NCI-H128 (cell line): ENCODE measurements at regions not wholly inside any gene's neighbourhood (a gene's known extent, or its start where the extent isn't known, plus 50 kb on each side); places are given as distances from the start of the nearest gene placed in this dataset.
"Not testable (repeated sequence)": the region's sequence is repeated elsewhere in the genome, so short reads cannot be mapped to it uniquely, and the experiment has no call there.

Source experiments
- DNase-seq: peaks from one replicate; lab custom pipeline; 2025; ENCODE audit not compliant: unreplicated experiment; lab: John Stamatoyannopoulos, UW

DNA sequence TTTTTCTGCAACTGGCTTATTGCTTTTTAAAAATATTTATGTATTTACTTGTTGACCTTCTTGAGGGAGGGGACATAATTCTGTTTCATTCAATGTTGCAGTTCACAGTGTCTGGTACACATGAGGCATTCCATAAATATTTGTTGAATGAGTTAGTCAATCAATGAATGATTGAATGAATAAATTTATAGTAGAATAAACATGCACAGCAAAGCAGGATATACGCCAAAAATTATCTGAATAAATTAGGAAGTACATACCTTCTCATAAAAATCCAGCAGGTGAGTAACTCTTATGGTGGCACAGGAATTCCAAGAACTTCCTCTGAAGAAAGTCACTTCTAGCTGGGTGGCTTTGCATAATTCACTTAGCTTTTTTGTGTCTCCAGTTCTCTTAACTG, 469.4 kb upstream of the ATP11B start:
- DNase-seq, result no peak

DNA sequence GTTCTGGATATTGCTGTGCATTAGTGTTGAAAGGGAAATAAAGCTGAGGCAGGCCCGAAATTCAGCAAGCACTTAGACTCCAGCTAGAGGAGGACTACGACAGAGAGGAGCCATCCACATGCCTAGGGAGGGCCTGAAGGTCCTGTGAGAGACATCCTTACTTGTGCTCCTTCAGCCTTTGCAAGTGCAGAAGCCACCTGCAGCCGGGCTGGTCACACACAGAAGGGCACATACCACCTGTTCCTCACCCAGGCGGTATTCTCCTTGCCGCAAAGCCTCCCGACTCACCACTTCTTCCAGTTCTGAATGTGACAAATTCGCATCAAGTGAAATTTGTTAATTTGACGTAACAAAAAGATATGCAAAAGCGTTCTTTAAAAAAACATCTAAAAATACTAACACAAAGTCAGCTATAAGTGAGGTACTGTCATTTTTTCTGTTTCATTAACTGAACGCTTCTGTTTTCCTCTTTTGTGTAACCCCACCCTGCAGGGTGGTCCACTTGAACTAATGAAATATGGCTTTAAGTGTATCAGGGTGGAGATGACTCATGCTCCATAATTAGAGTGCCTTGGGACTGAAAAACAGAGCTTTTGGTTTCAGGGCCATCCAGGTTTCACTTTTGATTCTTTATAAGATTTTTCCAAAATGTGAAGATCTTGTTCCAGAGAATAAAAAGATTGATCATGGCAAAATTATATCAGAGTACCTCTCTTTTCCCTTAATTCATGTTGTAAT, 467.9 kb upstream of the ATP11B start:
- no peak for DNase-seq

DNA sequence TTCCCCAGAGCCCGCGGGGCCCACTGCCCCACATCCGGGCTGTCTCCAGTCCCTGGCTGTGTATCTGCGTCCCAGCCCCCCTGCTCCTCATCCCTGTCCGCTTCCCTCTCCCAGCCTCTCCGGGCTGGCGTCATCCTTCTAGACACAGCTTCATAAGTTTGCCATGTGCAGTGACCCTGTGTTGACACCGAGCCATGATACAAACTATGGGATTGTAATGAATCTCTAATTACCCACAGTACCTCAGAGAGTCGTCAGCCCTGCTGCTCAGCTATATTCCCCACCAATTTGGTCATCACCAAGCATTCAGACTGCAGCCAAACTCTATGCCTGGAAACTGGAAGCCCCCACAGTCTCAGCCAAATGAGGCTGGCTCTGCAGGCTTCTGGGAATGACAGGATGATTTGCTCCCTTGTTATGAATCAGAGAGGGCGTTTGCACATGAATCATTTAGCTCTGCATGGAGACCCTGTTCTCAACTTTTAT, 466.1 kb upstream of the ATP11B start:
- no peak for DNase-seq

DNA sequence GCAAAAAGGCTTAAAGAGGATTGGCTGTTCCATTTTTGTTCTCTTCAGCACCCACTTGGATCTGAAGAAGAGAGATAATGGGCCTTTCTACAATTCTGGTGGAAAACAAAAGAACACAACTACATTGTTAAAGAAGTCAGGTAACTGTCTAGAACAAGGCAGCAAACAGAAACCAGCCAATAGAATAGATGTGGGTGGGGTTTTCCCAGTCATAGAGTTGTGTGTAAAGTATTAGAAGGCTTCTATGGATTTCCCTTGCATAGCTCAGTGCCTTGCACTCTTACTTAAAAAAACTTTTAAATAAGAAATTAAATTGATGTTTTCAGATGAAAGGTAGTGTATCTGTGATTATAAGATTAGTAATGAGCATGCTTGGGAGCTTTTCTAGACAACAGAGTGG, 462.7 kb upstream of the ATP11B start:
- DNase-seq, result no peak

DNA sequence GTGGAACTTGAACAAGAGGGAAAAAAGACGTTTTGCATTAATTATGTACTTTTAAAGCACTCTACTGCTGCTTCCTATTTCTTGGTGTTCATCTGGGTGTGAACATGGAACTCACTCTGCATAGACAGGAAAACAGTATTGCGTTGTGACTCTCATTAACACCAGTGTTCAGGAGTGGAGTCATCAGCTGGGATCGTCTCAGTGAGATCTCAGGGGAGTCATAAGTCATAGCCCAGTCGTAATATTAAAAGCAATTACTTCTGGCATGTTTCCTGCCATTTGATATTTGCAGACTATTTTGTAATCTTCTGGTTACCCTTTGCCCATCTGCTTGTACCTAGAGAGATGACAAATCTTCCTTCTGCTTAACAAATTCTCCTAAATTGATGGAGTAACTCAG, 462.0 kb upstream of the ATP11B start:
- DNase-seq, result no peak

DNA sequence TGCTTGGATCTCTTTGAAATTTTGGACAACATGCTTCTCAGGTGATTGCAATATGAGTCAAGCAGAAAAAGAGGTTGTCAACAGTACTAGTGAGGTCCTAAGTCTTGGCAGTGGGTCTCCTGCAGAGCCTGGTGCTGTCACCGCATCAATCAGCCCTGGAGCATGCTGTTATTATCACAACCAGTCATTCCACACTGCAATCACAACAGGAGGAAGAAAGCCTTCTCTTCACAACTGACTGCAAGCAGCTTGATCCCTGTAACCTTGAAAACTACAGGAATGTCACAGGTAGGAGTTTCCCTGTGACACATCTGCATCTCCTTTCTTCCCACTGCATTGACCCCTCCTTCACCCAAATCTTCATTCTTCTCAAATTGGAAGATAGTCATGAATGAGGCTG, 451.1 kb upstream of the ATP11B start:
- DNase-seq, result no peak

DNA sequence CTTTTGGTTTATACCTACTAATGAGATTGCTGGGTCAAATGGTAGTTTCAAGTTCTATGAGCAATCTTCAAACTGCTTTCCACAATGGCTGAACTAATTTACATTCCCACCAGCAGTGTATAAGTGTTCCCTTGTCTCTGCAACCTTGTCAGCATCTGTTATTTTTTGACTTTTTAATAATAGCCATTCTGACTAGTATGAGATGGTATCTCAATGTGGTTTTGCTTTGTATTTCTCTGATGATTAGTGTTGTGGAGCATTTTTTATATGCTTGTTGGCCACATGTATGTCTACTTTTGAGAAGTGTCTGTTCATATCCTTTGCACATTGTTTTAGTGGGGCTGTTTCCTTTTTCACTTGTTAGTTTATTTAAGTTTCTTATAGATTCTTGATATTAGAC, 449.3 kb upstream of the ATP11B start:
- not testable (repeated sequence) for DNase-seq

DNA sequence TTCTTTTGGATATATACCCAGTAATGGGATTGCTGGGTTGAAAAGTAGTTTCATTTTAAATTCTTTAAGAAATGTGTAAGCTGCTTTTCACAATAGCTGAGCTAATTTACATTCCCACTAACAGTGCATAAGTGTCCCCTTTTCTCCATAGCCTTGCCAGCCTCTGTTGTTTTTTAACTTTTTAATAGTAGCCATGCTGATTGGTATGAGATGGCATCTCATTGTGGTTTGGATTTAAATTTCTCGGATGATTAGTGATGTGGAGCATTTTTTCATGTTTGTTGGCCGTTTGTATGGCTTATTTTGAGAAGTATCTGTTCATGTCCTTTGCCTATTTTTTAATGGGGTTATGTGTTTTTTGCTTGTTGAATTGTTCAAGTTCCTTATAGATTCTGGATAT, 444.3 kb upstream of the ATP11B start:
- DNase-seq, result no peak

DNA sequence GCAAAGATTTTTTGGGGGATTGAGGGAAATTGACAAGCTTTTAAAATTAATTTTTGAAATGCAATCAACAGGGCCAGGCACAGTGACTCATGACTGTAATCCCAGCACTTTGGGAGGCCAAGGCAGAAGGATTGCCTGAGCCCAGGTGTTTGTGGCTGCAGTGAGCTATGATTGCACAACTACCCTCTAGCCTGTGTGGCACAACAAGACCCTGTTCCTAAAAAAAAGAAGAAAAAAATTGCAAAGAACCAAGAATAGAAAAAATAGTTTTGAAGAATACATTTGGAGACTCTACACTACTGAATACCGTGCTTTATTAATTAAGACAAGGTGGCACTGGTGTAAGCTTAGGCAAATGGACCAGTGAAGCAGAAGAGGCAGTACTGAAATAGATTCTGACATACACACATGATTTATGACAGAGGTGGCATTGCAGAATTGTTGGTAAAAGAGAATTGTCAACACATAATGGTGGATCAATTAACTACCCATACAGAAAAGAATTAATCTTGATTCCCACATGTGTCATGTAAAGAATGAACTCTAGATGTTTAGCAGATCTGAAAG, 443.3 kb upstream of the ATP11B start:
- no peak for DNase-seq

DNA sequence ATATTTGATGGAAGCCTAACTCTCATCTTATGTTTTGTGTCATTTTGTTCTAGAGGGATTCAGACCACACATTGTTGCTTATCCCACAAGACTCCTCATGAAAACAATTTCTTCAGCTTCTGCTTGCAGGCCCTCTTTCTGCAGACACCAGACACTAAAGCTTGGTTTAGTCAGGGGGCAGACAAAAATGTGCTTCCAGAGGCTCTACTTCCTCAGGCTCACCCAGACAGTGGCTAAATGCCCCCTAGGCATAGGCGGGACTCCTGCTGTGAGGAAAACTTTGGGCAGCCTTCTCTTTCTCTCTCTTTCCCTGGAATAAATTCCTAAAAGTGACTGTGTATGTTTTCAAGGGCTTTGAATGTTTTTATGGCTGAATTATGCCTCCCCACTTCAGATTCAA, 435.4 kb upstream of the ATP11B start:
- no peak for DNase-seq

DNA sequence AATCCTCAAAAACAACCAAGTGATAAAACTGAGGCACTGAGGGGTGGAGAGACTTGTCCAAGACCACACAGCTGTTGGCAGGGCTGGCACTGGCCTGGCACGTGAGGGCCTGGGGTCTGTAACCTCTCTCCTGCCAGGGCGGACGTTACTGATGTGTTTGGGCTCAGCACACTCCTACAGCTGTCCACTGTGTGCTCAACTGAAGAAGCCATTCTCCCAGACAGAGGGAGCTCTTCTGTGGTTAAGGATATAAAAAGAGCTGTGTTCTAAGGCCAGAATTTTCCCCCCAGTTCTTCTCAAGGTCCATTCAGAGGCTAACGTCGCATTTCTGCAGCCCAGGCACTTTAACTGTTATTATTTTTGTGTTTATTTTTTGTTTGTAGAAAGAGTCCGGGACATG, 429.0 kb upstream of the ATP11B start:
- DNase-seq, result no peak

DNA sequence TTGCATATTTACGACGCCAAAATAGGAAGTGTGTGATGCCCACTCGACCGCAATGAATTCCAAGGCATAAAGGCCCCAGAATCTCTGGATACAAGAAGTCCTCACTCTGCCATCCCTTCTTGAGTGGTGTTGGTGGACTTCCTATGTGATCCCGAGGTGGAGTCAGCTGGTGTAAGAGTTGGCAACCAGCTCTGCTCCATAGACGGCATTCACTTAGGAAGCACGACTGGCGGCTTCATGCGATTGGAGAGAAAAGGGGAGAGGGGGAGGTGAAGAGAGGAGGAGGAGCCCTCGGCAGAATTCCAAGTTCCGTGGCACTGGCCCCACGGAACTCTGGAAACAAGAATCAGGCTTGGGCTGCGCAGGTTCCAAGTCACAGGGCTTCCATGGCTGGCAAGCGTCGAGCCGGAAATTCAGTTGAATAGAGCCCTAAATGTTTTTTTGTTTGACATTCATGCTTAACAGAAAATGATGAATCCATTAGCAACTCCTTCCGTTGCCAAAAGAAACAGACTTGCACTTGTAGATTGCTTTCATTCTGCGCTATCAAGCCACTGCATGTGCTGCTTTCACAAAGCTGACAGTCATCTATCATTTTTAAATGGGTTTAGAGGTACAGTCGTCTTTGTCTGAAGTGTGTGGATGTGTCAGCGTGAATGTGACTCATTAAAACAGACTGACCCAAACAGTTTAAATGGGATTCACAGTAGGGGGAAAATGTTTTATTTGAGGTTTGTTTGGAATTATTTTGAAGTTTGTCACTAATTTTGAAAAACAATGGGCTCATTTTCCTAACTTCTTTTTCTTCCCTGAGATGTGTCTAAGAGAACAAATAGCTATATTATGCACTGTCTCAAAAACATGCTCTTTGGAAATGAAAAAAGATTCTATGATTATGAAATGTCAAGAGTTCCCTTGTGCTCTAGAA, 428.3 kb upstream of the ATP11B start:
- DNase-seq, result peak; percentile 99

DNA sequence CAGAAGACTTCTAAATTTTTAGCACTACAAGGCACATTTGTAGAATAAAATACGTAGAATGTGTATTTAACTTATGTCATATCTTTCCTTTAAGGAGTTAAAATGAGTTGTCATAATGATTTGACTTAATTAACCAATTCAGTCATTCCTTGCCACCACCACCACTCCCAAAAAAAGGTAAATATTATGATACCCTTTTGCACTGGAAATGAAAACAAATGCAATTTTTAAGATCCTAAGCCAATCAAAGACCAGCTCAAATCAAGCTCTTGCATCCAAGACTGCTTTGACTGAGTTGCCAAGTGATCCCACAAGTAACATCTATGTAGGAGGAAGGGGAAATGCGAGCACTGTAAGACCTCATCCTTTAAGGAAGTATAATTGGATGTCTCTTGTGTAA, 426.6 kb upstream of the ATP11B start:
- no peak for DNase-seq

DNA sequence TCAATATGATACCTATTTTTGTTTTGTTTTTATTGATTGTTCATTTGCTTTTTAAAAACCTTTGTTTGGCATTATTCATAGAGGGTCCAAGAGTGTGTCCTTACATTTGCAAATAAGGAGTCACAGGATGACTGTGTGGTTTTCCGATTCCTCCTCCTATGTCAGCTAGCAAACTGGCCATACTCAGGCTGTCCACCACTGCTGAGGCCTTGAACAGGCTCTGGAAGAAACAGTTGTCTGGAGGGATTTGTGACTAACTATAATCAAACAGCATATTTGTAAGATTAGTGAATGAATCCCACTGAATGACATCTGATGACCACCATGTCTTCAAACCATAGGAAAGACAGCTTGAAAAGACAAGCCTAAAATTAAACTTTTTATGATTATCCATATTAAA, 423.4 kb upstream of the ATP11B start:
- DNase-seq, result no peak

DNA sequence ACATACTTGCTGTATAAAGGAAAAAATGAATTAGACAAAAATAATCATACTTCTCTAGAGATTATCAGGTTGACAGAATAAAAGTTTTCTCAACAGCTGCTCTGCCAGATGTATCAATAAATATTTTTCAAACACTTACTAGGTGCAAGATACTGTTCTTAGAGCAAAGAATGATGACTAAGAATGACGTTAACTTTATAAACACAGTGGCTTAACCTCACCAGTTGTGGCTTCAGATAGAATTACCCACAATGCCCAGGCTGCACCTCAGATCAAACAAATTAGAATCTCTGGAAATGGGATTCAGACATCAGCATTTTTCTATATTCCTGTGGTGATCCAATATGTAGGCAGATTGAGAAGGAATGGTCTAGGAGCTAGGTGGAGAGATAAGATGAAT, 422.4 kb upstream of the ATP11B start:
- no peak for DNase-seq

DNA sequence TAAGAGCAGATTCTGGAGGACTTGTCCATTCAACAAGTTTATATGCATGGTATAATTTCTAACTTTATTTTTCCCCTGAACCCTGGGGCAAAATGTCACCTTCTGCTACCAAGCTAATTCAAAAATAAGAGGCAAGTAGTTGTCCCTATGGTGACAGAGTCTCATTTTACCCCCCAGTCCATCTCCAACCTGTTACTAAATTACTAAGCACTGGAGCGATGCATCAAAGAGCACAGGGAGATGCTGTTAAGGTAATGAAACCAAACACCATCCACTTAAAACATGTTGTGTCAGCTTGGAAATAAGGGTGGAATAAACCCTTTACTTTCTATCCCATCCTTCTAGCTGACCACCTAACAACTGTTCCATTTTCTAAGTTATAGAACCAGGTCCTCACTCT, 417.4 kb upstream of the ATP11B start:
- DNase-seq, result no peak

DNA sequence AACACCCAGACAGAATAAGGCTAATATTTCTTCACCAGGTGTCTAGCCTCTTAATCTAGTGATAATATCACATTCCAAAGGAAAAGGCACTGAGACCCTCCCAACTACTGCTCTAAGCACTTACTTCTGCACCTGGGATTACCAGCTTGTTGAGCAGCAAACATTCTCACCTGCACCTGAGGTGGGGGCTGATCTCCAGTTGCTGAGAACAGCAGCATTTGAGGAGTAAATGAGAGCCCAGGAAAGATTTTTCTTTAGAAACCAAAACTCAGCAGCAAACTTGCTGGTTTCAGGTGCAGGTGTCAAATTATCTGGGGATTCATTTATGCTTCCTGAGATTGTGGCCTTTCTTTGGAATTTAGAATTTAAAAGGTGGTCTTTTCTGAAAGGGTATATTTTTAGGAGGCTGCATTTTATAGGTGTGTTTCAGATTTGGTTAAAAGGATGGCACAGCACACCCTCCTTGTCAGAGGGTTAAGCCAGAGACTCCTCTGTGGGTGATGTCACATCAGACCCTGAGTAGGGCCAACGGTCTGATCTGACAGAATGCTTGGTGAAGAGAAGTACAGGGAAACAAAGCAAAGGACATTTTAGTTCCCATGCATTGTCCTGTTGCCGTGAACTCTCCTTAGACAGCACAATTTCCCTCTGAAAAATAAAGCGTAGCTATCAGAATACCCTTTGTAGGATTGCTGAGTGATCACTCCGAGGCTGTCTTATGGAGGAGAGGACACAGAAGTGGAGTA, 411.0 kb upstream of the ATP11B start:
- DNase-seq, result no peak

DNA sequence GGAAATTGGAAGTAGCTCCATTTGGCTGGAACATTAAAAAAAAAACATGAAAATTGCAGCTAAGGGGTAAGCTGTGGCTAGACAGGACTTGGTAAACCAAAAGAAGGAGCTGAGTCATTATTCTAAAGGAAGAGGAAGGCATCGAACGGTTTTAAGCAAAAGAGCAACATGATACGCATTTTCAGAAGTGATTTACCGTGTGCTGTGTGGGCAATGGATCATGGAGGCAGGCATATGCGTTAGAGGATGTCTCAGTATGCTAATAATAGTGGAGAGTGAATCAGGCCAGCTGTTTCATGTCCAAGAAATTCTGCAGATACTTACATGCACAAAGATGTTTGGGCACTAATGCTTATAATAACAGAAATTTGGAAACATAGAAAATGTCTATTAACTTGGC, 409.1 kb upstream of the ATP11B start:
- no peak for DNase-seq

DNA sequence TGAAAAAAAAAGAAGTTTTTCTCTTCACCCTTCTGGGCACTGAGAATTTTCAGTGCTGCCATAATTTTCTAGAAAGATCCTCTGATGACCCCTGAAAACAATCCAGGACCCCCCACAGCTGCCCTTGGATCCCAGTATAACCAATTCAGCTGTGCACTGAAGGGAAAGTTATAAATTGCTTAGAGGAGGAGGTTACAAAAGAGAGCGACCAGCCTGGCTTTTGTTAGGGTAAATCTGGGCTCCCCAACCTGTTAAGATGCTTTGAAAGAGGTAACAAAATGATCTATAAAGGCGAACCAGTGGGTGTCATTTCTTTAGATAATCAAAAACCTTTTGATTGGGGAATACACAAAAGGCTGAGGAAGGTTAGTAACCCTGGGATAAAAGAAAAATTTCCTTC, 407.9 kb upstream of the ATP11B start:
- DNase-seq, result no peak

DNA sequence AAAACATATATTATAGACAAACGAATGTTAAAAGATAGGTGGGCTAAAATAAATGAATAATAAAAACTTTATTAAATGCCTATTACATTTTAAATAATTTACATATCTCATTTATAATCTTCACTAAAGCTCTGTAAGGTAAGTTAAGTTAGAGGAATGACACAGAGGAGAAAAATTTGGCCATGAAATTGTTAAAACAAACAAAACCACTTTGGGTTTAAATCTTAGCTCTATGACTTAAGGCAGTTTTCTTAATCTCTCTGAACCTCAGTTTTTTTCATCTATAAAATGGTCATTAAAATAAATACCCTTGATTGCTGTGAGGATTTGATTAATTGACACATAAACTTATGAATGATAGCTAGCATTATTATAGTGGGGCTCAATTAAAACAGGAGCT, 404.8 kb upstream of the ATP11B start:
- no peak for DNase-seq

DNA sequence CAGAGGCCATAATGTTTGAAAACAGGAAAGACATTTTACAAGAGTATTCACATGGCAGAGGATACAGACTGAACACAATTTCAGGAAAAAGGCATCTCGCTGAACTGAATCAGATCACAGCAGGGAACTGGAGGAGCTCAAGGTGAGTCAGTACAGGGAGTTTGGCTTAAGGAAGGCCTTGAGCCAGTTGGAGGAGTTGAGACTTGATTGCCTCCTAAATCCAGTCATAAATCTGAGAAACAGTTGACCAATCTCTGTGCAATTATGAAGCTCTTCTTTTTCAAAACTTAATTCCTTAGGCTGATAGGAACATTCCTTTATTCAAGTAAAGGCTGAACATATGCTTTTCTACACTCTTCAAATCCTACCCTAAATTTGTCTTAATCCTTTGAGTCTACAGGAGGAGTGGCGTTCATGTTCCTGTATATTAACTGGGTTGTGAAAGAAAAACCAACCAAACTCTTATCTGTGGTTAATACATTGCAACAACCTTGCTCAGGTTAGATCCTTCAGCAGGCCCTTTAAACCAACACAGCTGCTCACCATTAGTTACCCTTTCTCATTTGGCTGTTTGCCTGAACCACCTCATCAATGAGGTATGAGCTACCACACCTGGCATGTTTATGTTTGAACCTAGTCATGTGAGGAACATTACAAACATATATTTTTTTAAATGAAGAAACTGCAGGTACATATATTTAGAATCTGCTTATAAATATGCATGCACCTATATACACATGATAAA, 404.1 kb upstream of the ATP11B start:
- DNase-seq, result peak; percentile 14
